Upper lobe of left lung (tissue), 4 donors: ENCODE measurements at regions not wholly inside any gene's neighbourhood (a gene's known extent, or its start where the extent isn't known, plus 50 kb on each side); places are given as distances from the start of the nearest gene placed in this dataset.

Source experiments
- EP300 ChIP-seq, 4 donors: sonication (generic); formaldehyde crosslinking; IDR thresholded peaks; one replicate each; pipeline ENCODE4 v1.5.1; 2017; ENCODE audit warnings: antibody characterized with exemption in 4 of 4, control low read depth in 2 of 4
- POLR2A ChIP-seq, 4 donors: fragments of 450-650 bp; IDR thresholded peaks; one replicate each; pipeline ENCODE4 v1.5.1; 2016 to 2017; ENCODE audit warnings: antibody characterized with exemption in 4 of 4, mild to moderate bottlenecking in 2 of 4
- POLR2AphosphoS5 ChIP-seq, 2 donors: sonication (generic); formaldehyde crosslinking; IDR thresholded peaks; one replicate each; pipeline ENCODE4 v1.5.1; 2017; ENCODE audit warnings: antibody characterized with exemption in 2 of 2
- TF ChIP-seq, protein P1 (sequence below), 6 experiments: fragments of 450-650 bp in 4 of 6; fragments of 200-600 bp in 2 of 6; sonication (generic) in 2 of 6; IDR thresholded peaks; one replicate each; pipeline ENCODE4 v1.5.1; 2016 to 2019; ENCODE audit warnings: antibody characterized with exemption in 6 of 6

DNA sequence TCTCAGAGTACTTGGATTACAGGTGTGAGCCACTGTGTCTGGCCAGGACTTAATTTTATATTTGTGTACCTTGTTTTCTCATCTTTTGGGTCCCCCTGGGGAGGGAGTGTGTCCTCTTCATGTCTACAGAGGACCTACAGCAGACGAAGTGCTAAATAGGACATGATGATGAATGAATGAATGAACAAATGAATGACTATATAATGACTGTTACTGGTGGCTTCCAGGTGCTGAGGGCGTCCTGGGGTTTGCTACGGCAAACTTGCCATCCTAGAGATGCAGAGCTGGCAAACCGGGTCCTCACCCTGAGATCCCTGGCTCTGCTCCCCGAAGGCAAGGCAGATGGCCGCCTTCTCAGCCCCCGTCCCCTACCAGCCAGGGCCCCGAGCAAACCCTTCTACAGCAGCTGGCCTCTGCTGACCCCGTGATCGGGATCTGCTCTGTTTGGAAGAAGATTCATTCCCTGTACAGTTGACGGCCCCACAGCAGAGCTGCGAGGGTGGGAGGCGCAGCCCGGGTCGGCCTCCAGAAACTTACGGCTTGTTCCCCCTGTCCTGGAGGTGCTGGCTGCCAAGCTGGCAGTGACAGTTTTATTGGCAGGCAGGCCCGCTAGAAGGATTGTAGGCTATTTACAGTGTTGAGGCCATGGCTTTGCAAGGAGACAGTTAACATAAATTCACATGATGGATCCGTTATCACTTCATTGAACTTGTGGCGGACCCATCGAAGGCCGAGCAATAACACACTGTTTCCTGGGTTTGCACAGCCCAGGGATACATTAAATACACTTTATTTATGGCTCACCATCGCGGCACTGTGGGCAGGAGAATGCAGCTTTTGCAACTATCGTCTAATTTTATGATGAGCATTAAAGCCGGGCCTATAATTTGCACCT, 197.7 kb upstream of the GSE1 start:
- TF ChIP-seq POLR2A (IDR thresholded peaks at IDR 0.05): no peak
- TF ChIP-seq, protein P1, sequence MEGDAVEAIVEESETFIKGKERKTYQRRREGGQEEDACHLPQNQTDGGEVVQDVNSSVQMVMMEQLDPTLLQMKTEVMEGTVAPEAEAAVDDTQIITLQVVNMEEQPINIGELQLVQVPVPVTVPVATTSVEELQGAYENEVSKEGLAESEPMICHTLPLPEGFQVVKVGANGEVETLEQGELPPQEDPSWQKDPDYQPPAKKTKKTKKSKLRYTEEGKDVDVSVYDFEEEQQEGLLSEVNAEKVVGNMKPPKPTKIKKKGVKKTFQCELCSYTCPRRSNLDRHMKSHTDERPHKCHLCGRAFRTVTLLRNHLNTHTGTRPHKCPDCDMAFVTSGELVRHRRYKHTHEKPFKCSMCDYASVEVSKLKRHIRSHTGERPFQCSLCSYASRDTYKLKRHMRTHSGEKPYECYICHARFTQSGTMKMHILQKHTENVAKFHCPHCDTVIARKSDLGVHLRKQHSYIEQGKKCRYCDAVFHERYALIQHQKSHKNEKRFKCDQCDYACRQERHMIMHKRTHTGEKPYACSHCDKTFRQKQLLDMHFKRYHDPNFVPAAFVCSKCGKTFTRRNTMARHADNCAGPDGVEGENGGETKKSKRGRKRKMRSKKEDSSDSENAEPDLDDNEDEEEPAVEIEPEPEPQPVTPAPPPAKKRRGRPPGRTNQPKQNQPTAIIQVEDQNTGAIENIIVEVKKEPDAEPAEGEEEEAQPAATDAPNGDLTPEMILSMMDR (IDR thresholded peaks at IDR 0.05): no peak
- TF ChIP-seq POLR2AphosphoS5 (IDR thresholded peaks at IDR 0.05): no peak
- TF ChIP-seq EP300 (IDR thresholded peaks at IDR 0.05): no peak
